ENCODE measurements at regions not wholly inside any gene's neighbourhood (a gene's known extent, or its start where the extent isn't known, plus 50 kb on each side); places are given as distances from the start of the nearest gene placed in this dataset.

- no peak for DNase-seq
- Mint-ChIP-seq H3K27me3 (ENCODE audit: insufficient read depth) (no peaks in the 10 kb centered on the region), H3K9me3 (peaks cover 43% of the 10 kb centered on the region), H3K4me1 (ENCODE audit: low read depth) (no peaks in the 10 kb centered on the region), H3K4me3 (no peak overlapping the region), H3K36me3 (ENCODE audit: low read depth) (no peaks in the 10 kb centered on the region), H3K27ac (no peak overlapping the region)
- no peak for TF ChIP-seq CTCF (IDR thresholded peaks at IDR 0.05)
Measured at GRCh38 chr3:94972066-94972465, 909.2 kb downstream of the NSUN3 start.

- Mint-ChIP-seq H3K4me1 (ENCODE audit: low read depth) (no peaks in the 10 kb centered on the region), H3K27me3 (ENCODE audit: insufficient read depth) (no peaks in the 10 kb centered on the region), H3K4me3 (no peak overlapping the region), H3K36me3 (ENCODE audit: low read depth) (no peaks in the 10 kb centered on the region), H3K27ac (no peak overlapping the region), H3K9me3 (peaks cover 20% of the 10 kb centered on the region)
- no peak for TF ChIP-seq CTCF (IDR thresholded peaks at IDR 0.05)
- no peak for DNase-seq
Measured at GRCh38 chr3:94978084-94978483, 915.2 kb downstream of the NSUN3 start.

GRCh38 chr3:94985778-94986177 lies 922.9 kb downstream of the NSUN3 start:
- H3K4me3 Mint-ChIP-seq: no peak overlapping the region
- H3K27ac Mint-ChIP-seq: no peak overlapping the region
- H3K27me3 Mint-ChIP-seq (ENCODE audit: insufficient read depth): no peaks in the 10 kb centered on the region
- no peaks in the 10 kb centered on the region for H3K4me1 Mint-ChIP-seq (ENCODE audit: low read depth)
- H3K9me3 Mint-ChIP-seq: peaks cover 11% of the 10 kb centered on the region
- TF ChIP-seq CTCF (IDR thresholded peaks at IDR 0.05): no peak
- no peak for DNase-seq
- no peaks in the 10 kb centered on the region for H3K36me3 Mint-ChIP-seq (ENCODE audit: low read depth)

GRCh38 chr3:94990952-94991705 lies 928.3 kb downstream of the NSUN3 start:
- Mint-ChIP-seq H3K27ac (no peak overlapping the region), H3K27me3 (ENCODE audit: insufficient read depth) (no peaks in the 10 kb centered on the region), H3K9me3 (peaks cover 7% of the 10 kb centered on the region), H3K36me3 (ENCODE audit: low read depth) (no peaks in the 10 kb centered on the region), H3K4me3 (no peak overlapping the region), H3K4me1 (ENCODE audit: low read depth) (no peaks in the 10 kb centered on the region)
- DNase-seq: no peak
- no peak for TF ChIP-seq CTCF (IDR thresholded peaks at IDR 0.05)

GRCh38 chr3:94996743-94997142 lies 933.9 kb downstream of the NSUN3 start:
- no peak for TF ChIP-seq CTCF (IDR thresholded peaks at IDR 0.05)
- H3K27ac Mint-ChIP-seq: no peak overlapping the region
- no peak for DNase-seq
- peaks cover 7% of the 10 kb centered on the region for H3K9me3 Mint-ChIP-seq
- H3K36me3 Mint-ChIP-seq (ENCODE audit: low read depth): no peaks in the 10 kb centered on the region
- no peaks in the 10 kb centered on the region for H3K27me3 Mint-ChIP-seq (ENCODE audit: insufficient read depth)
- H3K4me1 Mint-ChIP-seq (ENCODE audit: low read depth): no peaks in the 10 kb centered on the region
- no peak overlapping the region for H3K4me3 Mint-ChIP-seq

Data from HFFc6 (cell line).